ENCODE measurements at regions not wholly inside any gene's neighbourhood (a gene's known extent, or its start where the extent isn't known, plus 50 kb on each side); places are given as distances from the start of the nearest gene placed in this dataset.

- no peak for TF ChIP-seq EZH2phosphoT487 (IDR thresholded peaks at IDR 0.05; ENCODE audit: insufficient read depth, low read depth)
- TF ChIP-seq EZH2 (IDR thresholded peaks at IDR 0.05; ENCODE audit: insufficient read depth, poor library complexity, severe bottlenecking) = no peak
Observed at GRCh38 chr4:54373718-54374210, 144.7 kb downstream of the PDGFRA start.
